Ovary (tissue), 7 donors: ENCODE measurements at regions not wholly inside any gene's neighbourhood (a gene's known extent, or its start where the extent isn't known, plus 50 kb on each side); places are given as distances from the start of the nearest gene placed in this dataset.

Experiments used
- DNase-seq, 5 donors: peaks; one replicate each; pipeline ENCODE4 v3.0.0-alpha.2; 2019 to 2020
- H3K27ac ChIP-seq, 2 donors: fragments of 200-600 bp; one replicate each; pipeline versions ENCODE4 v1.5.1 to v1.8.0; 2019 to 2022
- H3K27me3 ChIP-seq: fragments of 200-600 bp; one replicate; pipeline ENCODE4 v1.8.0; 2022
- H3K36me3 ChIP-seq: fragments of 200-600 bp; sonication (generic); one replicate; pipeline ENCODE4 v1.5.1; 2019
- H3K4me1 ChIP-seq: one replicate; pipeline ENCODE4 v1.8.1; 2013; ENCODE audit warnings: mild to moderate bottlenecking, moderate library complexity; ENCODE audit not compliant: insufficient read depth
- H3K4me3 ChIP-seq: fragments of 200-600 bp; sonication (generic); one replicate; pipeline ENCODE4 v1.5.1; 2017
- H3K9me3 ChIP-seq, 2 donors: fragments of 200-600 bp in 1 of 2; sonication (generic) in 1 of 2; one replicate each; pipeline versions ENCODE4 v1.5.1 to v1.8.1; 2013 to 2019; ENCODE audit warnings: mild to moderate bottlenecking in 1 of 2, moderate library complexity in 1 of 2
- CTCF ChIP-seq, 3 donors: fragments of 450-650 bp in 2 of 3; fragments of 200-600 bp in 1 of 3; IDR thresholded peaks; one replicate each; pipeline versions ENCODE4 v1.5.1 to v1.8.0; 2016 to 2022; ENCODE audit warnings: antibody characterized with exemption in 3 of 3, mild to moderate bottlenecking in 1 of 3
- EP300 ChIP-seq: sonication (generic); formaldehyde crosslinking; IDR thresholded peaks from one replicate; pipeline ENCODE4 v1.6.1; 2017; ENCODE audit warnings: antibody characterized with exemption
- POLR2A ChIP-seq: fragments of 450-650 bp; IDR thresholded peaks from one replicate; pipeline ENCODE4 v1.6.1; 2017; ENCODE audit warnings: antibody characterized with exemption, mild to moderate bottlenecking, moderate library complexity
- WGBS, 3 donors: extraction: QIAGEN DNeasy Blood & Tissue Kit in 1 of 3; methylation state at CpG; one replicate each; pipeline versions ENCODE4 v1.1.5 to v1.1.7; 2013 to 2017; 5-methylcytosine and 5-hydroxymethylcytosine counted together
- intact Hi-C, 4 donors: fragments of 100-400 bp; cut with DNase I; formaldehyde crosslinking; loops; one replicate each; pipeline versions ENCODE4 v1.11.0 to v1.15.1; 2022 to 2023
- donor health status: DM: no; HTN: no; CAD: no; lungs with moderate emphysema.
- donor health status: DM: no; HTN: no; CAD: no.
- donor health status: Bipolar disorder and iron deficiency.
- donor health status: DM: no; HTN: no; CAD: no.
- donor health status: DM: yes; HTN: yes; CAD: no.

GRCh38 chr2:175744000-175744399, 258.1 kb downstream of the LNPK start:
- Histone ChIP-seq H3K27ac (no peak overlapping the region), H3K27me3 (no peaks in the 10 kb centered on the region), H3K4me1 (no peaks in the 10 kb centered on the region), H3K9me3 (no peaks in the 10 kb centered on the region), H3K36me3 (no peaks in the 10 kb centered on the region), H3K4me3 (no peak overlapping the region)
- intact Hi-C loops: no loop called here
- 5 to 29% (median 5%) methylated on average over 8 of the region's 8 CpGs for WGBS, 3 donors
- no peak for DNase-seq
- TF ChIP-seq EP300: no peak
- TF ChIP-seq CTCF (IDR thresholded peaks at IDR 0.05): no peak
- TF ChIP-seq POLR2A: no peak

- intact Hi-C loops: no loop called here
- TF ChIP-seq CTCF (IDR thresholded peaks at IDR 0.05): no peak
- no peak for TF ChIP-seq POLR2A
- no peak for TF ChIP-seq EP300
- H3K27ac ChIP-seq: no peak overlapping the region
- 58 to 75% (median 65%) methylated on average over 1 of the region's 1 CpG for WGBS, 3 donors
- H3K4me3 ChIP-seq: no peak overlapping the region
- no peaks in the 10 kb centered on the region for H3K36me3 ChIP-seq
- DNase-seq: no peak
- no peaks in the 10 kb centered on the region for H3K27me3 ChIP-seq
- no peaks in the 10 kb centered on the region for H3K9me3 ChIP-seq
- H3K4me1 ChIP-seq: no peaks in the 10 kb centered on the region
Observed at GRCh38 chr2:175743011-175743410, 259.1 kb downstream of the LNPK start.

GRCh38 chr2:175742367-175742766, 259.7 kb downstream of the LNPK start:
- DNase-seq: no peak
- TF ChIP-seq POLR2A (no peak), CTCF (IDR thresholded peaks at IDR 0.05) (no peak), EP300 (no peak)
- H3K4me1 ChIP-seq: no peaks in the 10 kb centered on the region

GRCh38 chr2:175741164-175741563, 260.9 kb downstream of the LNPK start:
- intact Hi-C loops: no loop called here
- DNase-seq: no peak
- TF ChIP-seq EP300 (no peak), POLR2A (no peak), CTCF (IDR thresholded peaks at IDR 0.05) (no peak)
- no peaks in the 10 kb centered on the region for H3K9me3 ChIP-seq
- no peaks in the 10 kb centered on the region for H3K4me1 ChIP-seq
- no peak overlapping the region for H3K4me3 ChIP-seq
- H3K36me3 ChIP-seq: no peaks in the 10 kb centered on the region
- no peak overlapping the region for H3K27ac ChIP-seq
- no peaks in the 10 kb centered on the region for H3K27me3 ChIP-seq

More at GRCh38 chr2:175742367-175742766, 259.7 kb downstream of the LNPK start:
- Histone ChIP-seq H3K9me3 (no peaks in the 10 kb centered on the region), H3K27ac (no peak overlapping the region), H3K4me3 (no peak overlapping the region), H3K36me3 (no peaks in the 10 kb centered on the region), H3K27me3 (no peaks in the 10 kb centered on the region)
- 85 to 94% (median 90%) methylated on average over 3 of the region's 3 CpGs for WGBS, 3 donors
- intact Hi-C loops: no loop called here
